Parathyroid adenoma (tissue), 2 donors: ENCODE measurements at regions not wholly inside any gene's neighbourhood (a gene's known extent, or its start where the extent isn't known, plus 50 kb on each side); places are given as distances from the start of the nearest gene placed in this dataset.

Experiments
- H2AFZ ChIP-seq: fragments of 300-600 bp; sonication (generic); one replicate; pipeline ENCODE4 v1.7.0; 2017; ENCODE audit warnings: antibody characterized with exemption, mild to moderate bottlenecking
- H3K27ac ChIP-seq: fragments of 300-600 bp; sonication (generic); one replicate; pipeline ENCODE4 v1.7.0; 2017
- H3K27me3 ChIP-seq: fragments of 300-600 bp; sonication (generic); one replicate; pipeline ENCODE4 v1.7.0; 2017; ENCODE audit warnings: low read length; ENCODE audit not compliant: control insufficient read depth, insufficient read depth
- H3K36me3 ChIP-seq: fragments of 300-600 bp; sonication (generic); one replicate; pipeline ENCODE4 v1.7.0; 2017; ENCODE audit warnings: low read length; ENCODE audit not compliant: control insufficient read depth, insufficient read depth
- H3K4me1 ChIP-seq: fragments of 300-600 bp; sonication (generic); one replicate; pipeline ENCODE4 v1.7.0; 2017; ENCODE audit warnings: control low read depth
- H3K4me2 ChIP-seq: fragments of 300-600 bp; sonication (generic); one replicate; pipeline ENCODE4 v1.7.0; 2017; ENCODE audit warnings: low read length
- H3K4me3 ChIP-seq: fragments of 300-600 bp; sonication (generic); one replicate; pipeline ENCODE4 v1.7.0; 2017; ENCODE audit warnings: low read depth, low read length
- H3K79me2 ChIP-seq: fragments of 300-600 bp; sonication (generic); one replicate; pipeline ENCODE4 v1.7.0; 2017; ENCODE audit warnings: control low read depth
- H3K9ac ChIP-seq: fragments of 300-600 bp; sonication (generic); one replicate; pipeline ENCODE4 v1.7.0; 2017; ENCODE audit warnings: mild to moderate bottlenecking
- H3K9me3 ChIP-seq: fragments of 300-600 bp; sonication (generic); one replicate; pipeline ENCODE4 v1.7.0; 2017; ENCODE audit warnings: low read length; ENCODE audit not compliant: control insufficient read depth
- TF ChIP-seq, protein P1 (sequence below): fragments of 300-600 bp; sonication (generic); IDR thresholded peaks from one replicate; pipeline ENCODE4 v1.7.0; 2017; ENCODE audit warnings: antibody characterized with exemption, mild to moderate bottlenecking
- donor health status: primary hyperparathyroidism.

DNA sequence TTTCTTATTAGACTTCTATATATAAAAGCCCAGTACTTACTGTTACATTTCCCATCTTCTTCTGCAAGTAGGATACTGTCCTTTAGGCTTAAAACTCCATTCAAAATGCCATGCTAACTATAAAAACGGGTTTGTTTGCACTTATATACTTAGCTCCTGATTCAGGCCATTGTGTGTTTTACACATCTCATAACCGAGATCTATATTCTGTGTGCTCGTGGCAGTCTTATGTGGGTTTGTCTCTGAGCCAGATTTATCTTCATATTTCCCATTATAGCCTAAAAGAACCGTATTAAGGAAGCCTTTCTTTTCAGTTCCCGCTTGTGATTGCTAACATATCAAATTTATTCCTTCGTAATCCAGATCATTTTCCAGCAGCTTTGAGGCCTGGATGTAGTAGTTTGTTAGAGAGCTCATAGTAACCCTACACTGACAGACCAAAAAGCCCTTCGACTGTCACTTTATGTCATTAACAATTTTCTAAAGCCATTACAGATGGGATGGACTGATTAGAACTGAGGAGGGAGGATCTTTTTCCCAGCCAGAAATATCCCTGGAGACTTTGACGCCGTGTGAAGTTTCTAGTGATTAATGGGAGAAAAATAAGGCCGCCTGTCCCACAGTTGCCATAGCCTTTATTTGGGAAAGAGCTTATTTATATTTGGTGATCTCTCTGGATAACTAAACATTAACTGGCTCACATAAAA lies 508.5 kb downstream of the FOXG1 start:
- no peak overlapping the region for H3K27ac ChIP-seq

DNA sequence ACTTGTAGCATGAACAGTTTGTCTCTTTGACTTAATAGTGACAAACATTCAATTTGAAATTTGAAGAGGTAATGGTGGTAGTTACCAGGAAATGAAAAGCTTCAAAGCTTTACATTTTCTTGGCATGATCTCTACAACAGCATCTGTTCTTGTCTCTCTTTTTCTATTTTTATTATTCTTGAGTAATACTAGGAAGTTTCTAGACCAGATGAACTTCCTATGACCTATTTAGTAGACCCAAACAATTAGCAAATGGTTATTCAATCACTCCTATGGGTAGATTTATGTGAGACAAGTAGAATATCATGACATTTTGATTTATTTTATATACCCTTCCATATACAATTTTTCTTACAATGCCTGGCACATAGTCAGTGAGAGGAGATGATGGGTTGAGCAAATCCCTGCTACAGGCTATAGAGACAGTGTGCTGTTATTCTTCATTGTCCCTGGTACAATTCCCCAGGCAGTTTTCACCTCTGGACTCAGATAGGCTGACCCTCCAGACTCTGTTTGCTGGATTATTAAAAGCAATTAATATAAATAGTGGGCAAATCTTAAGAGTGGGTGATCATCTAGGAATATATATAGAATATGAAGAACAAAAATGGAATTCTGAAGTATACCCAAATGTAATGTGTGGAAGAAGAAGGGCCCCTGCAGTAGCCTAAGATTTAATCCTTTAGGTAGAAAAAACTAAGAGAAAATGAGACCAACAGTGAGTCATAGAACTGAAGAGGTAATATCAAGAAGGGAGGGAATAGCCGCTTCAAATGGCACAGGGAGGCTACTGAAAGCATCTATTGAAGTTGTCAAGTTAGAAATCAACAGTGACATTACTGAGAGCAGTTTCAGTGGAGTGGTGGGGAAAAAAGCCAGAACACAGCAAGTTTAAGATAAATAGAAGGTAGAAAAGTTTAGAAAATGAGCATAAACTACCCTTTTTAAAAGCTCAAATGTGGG lies 512.0 kb downstream of the FOXG1 start:
- no peaks in the 10 kb centered on the region for H3K9me3 ChIP-seq
- H3K4me2 ChIP-seq = no peak overlapping the region
- no peaks in the 10 kb centered on the region for H3K36me3 ChIP-seq
- no peaks in the 10 kb centered on the region for H3K79me2 ChIP-seq
- H2AFZ ChIP-seq = no peak overlapping the region
- TF ChIP-seq, protein P1, sequence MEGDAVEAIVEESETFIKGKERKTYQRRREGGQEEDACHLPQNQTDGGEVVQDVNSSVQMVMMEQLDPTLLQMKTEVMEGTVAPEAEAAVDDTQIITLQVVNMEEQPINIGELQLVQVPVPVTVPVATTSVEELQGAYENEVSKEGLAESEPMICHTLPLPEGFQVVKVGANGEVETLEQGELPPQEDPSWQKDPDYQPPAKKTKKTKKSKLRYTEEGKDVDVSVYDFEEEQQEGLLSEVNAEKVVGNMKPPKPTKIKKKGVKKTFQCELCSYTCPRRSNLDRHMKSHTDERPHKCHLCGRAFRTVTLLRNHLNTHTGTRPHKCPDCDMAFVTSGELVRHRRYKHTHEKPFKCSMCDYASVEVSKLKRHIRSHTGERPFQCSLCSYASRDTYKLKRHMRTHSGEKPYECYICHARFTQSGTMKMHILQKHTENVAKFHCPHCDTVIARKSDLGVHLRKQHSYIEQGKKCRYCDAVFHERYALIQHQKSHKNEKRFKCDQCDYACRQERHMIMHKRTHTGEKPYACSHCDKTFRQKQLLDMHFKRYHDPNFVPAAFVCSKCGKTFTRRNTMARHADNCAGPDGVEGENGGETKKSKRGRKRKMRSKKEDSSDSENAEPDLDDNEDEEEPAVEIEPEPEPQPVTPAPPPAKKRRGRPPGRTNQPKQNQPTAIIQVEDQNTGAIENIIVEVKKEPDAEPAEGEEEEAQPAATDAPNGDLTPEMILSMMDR = no peak
- H3K4me3 ChIP-seq = no peak overlapping the region
- H3K4me1 ChIP-seq = peaks cover 3% of the 10 kb centered on the region
- no peaks in the 10 kb centered on the region for H3K27me3 ChIP-seq
- H3K27ac ChIP-seq = no peak overlapping the region
- no peak overlapping the region for H3K9ac ChIP-seq

More for the DNA sequence above, 508.5 kb downstream of the FOXG1 start:
- Histone ChIP-seq H3K79me2 (no peaks in the 10 kb centered on the region), H3K36me3 (peaks cover 2% of the 10 kb centered on the region), H3K4me1 (peaks cover 3% of the 10 kb centered on the region), H3K9ac (no peak overlapping the region), H3K9me3 (no peaks in the 10 kb centered on the region), H3K4me3 (no peak overlapping the region), H3K27me3 (no peaks in the 10 kb centered on the region), H2AFZ (no peak overlapping the region), H3K4me2 (no peak overlapping the region)
- TF ChIP-seq, protein P1 = no peak

DNA sequence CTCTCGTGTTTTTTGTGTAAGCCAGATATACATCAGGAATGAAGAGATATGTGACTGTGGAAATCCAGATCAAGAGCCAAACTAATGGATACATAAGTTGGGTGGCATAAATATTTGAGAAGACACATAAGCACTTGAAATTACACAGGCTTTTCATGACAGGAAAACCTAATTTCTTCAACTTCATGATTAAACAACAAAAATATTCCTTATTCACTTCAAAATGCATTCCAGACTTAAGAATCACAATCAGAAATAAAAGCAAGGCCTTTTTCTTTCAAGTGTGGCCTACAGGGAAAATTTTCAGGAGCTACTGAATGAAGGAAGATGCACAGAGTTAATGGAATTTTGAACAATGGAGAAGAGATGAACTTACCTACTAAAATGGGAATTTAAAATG lies 515.6 kb downstream of the FOXG1 start:
- no peaks in the 10 kb centered on the region for H3K9me3 ChIP-seq
- TF ChIP-seq, protein P1 = no peak
- H3K27me3 ChIP-seq = no peaks in the 10 kb centered on the region
- H3K4me2 ChIP-seq = no peak overlapping the region
- no peak overlapping the region for H3K27ac ChIP-seq
- no peaks in the 10 kb centered on the region for H3K36me3 ChIP-seq
- H3K4me3 ChIP-seq = no peak overlapping the region
- no peak overlapping the region for H3K9ac ChIP-seq
- no peaks in the 10 kb centered on the region for H3K79me2 ChIP-seq
- no peaks in the 10 kb centered on the region for H3K4me1 ChIP-seq
- H2AFZ ChIP-seq = no peak overlapping the region

DNA sequence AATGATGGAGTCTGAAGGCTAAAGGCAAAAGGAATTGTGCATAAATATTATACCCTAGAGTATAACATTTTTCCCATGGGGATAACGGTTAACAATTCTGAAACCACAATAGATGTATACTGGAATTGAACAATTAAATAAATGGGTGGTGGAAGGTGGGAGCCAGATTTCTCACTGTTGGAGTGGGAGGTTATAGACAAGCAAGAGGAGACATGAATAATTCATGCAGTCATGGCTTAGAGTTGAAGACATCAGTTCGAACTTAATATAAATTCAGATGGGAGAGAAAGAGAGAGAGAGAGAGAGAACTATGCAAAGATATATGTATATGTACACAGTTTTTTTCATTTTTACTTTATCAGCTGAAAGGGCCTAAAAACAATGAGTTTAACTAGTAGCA lies 523.9 kb downstream of the FOXG1 start:
- H2AFZ ChIP-seq = no peak overlapping the region
- TF ChIP-seq, protein P1 = no peak
- H3K4me1 ChIP-seq = no peaks in the 10 kb centered on the region
- H3K27ac ChIP-seq = no peak overlapping the region
- no peaks in the 10 kb centered on the region for H3K36me3 ChIP-seq
- H3K9ac ChIP-seq = no peak overlapping the region
- no peak overlapping the region for H3K4me3 ChIP-seq
- no peaks in the 10 kb centered on the region for H3K9me3 ChIP-seq
- no peaks in the 10 kb centered on the region for H3K79me2 ChIP-seq
- H3K4me2 ChIP-seq = no peak overlapping the region
- no peaks in the 10 kb centered on the region for H3K27me3 ChIP-seq
